GM23338 (cell line): ENCODE measurements at regions not wholly inside any gene's neighbourhood (a gene's known extent, or its start where the extent isn't known, plus 50 kb on each side); places are given as distances from the start of the nearest gene placed in this dataset.

Experiments used
- ATAC-seq: fragments of 200-7000 bp; cut with Tn5 transposase; 3 replicates; pipeline ENCODE4 v1.9.1; 2020
- DNase-seq: peaks from one replicate; pipeline ENCODE4 v3.0.0-alpha.2; 2015; ENCODE audit warnings: low spot score
- H2AFZ ChIP-seq: fragments of 200-600 bp; sonication (generic); 2 replicates; pipeline ENCODE4 v1.8.0; 2016; ENCODE audit warnings: antibody characterized with exemption, mild to moderate bottlenecking, moderate library complexity
- H3F3A ChIP-seq: fragments of 200-600 bp; sonication (generic); replicated peaks from 2 replicates; pipeline ENCODE4 v1.8.0; 2017; ENCODE audit warnings: antibody characterized with exemption, mixed run types, low read depth
- H3K27ac ChIP-seq: fragments of 200-600 bp; sonication (generic); 2 replicates; pipeline ENCODE4 v1.6.1; 2016; ENCODE audit warnings: low read depth
- H3K27me3 ChIP-seq: fragments of 200-600 bp; sonication (generic); 2 replicates; pipeline ENCODE4 v1.8.0; 2016; ENCODE audit warnings: mild to moderate bottlenecking, mixed run types, moderate library complexity; ENCODE audit not compliant: insufficient read depth
- H3K36me3 ChIP-seq: fragments of 200-600 bp; sonication (generic); 2 replicates; pipeline ENCODE4 v1.8.0; 2016; ENCODE audit warnings: mild to moderate bottlenecking; ENCODE audit not compliant: insufficient read depth
- H3K4me1 ChIP-seq: fragments of 200-600 bp; sonication (generic); 2 replicates; pipeline ENCODE4 v1.8.0; 2016; ENCODE audit warnings: mild to moderate bottlenecking, moderate library complexity; ENCODE audit not compliant: insufficient read depth
- H3K4me2 ChIP-seq: fragments of 200-600 bp; sonication (generic); 2 replicates; pipeline ENCODE4 v1.7.1; 2017; ENCODE audit warnings: mixed run types
- H3K4me3 ChIP-seq: fragments of 200-600 bp; sonication (generic); 2 replicates; pipeline ENCODE4 v1.6.1; 2016; ENCODE audit warnings: mixed run types
- H3K79me2 ChIP-seq: fragments of 200-600 bp; sonication (generic); replicated peaks from 2 replicates; pipeline ENCODE4 v1.8.0; 2017; ENCODE audit warnings: mild to moderate bottlenecking; ENCODE audit not compliant: insufficient read depth
- H3K9me2 ChIP-seq: fragments of 200-600 bp; sonication (generic); 2 replicates; pipeline ENCODE4 v1.8.0; 2017; ENCODE audit not compliant: insufficient read depth
- H4K20me1 ChIP-seq: fragments of 200-600 bp; sonication (generic); replicated peaks from 2 replicates; pipeline ENCODE4 v1.8.0; 2017; ENCODE audit warnings: mild to moderate bottlenecking; ENCODE audit not compliant: insufficient read depth
- H3K27ac Mint-ChIP-seq: 2 replicates; pipeline ENCODE4 v1.8.0; 2020; ENCODE audit warnings: inconsistent platforms, mild to moderate bottlenecking, moderate library complexity, mixed read lengths
- H3K27me3 Mint-ChIP-seq: 3 replicates; pipeline ENCODE4 v1.8.0; 2022; ENCODE audit warnings: low read depth, mild to moderate bottlenecking, moderate library complexity, mixed read lengths, inconsistent platforms; ENCODE audit not compliant: insufficient read depth, poor library complexity
- H3K36me3 Mint-ChIP-seq: 3 replicates; pipeline ENCODE4 v1.8.0; 2021; ENCODE audit warnings: low read depth, mild to moderate bottlenecking, inconsistent platforms, moderate library complexity, mixed read lengths
- H3K4me1 Mint-ChIP-seq: 3 replicates; pipeline ENCODE4 v1.8.0; 2020; ENCODE audit warnings: mild to moderate bottlenecking, inconsistent platforms, mixed read lengths
- H3K4me3 Mint-ChIP-seq: 3 replicates; pipeline ENCODE4 v1.8.0; 2021; ENCODE audit warnings: moderate library complexity, mild to moderate bottlenecking, inconsistent platforms, mixed read lengths
- H3K9me3 Mint-ChIP-seq: 3 replicates; pipeline ENCODE4 v1.8.0; 2020; ENCODE audit warnings: moderate library complexity, mild to moderate bottlenecking, inconsistent platforms, mixed read lengths
- EZH2 ChIP-seq: fragments of 200-600 bp; sonication (generic); IDR thresholded peaks from one replicate; pipeline ENCODE4 v1.8.0; 2017; ENCODE audit warnings: antibody characterized with exemption, mild to moderate bottlenecking, low read depth; ENCODE audit not compliant: unreplicated experiment
- POLR2AphosphoS5 ChIP-seq: IDR thresholded peaks from 2 replicates; pipeline ENCODE4 v1.6.1; 2016; ENCODE audit warnings: antibody characterized with exemption, low read depth
- STAT1 ChIP-seq: IDR thresholded peaks from one replicate; pipeline ENCODE4 v1.6.1; 2016; ENCODE audit warnings: antibody characterized with exemption; ENCODE audit not compliant: unreplicated experiment
- ZNF331 ChIP-seq: fragments of 250-450 bp; sonication (Bioruptor Pico); IDR thresholded peaks from 2 replicates; pipeline ENCODE4 v1.5.0; 2020; ENCODE audit warnings: low read depth, mild to moderate bottlenecking, moderate library complexity
- TF ChIP-seq, protein P1 (sequence below): IDR thresholded peaks from 2 replicates; pipeline ENCODE4 v1.6.1; 2016; ENCODE audit warnings: antibody characterized with exemption
- TF ChIP-seq, protein P2 (sequence below): IDR thresholded peaks from one replicate; pipeline ENCODE4 v1.6.1; 2018; ENCODE audit warnings: antibody characterized with exemption; ENCODE audit not compliant: unreplicated experiment

DNA sequence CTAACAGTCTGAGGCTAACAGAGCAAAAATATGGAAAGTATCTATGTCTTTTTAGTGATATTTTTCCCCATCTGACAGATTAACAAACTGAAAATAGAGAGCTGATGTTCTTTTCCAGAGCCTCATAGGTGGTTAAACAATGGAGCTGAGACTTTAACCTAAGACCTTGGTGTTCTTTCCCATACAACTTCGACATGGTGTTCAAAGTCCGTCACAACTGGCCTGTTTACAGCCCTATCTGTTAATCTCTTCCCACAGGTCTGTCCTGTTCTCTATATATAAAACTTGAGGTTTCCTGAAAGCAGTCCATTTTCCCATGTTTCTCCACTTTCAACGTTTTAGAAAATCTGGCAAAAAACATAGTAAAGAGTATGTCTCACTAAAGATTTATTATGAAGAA lies 395.7 kb downstream of the BRINP2 start:
- Mint-ChIP-seq H3K4me1 (peaks cover 9% of the 10 kb centered on the region; the same call in 2 of the 3 replicates), H3K36me3 (no peaks in the 10 kb centered on the region), H3K27ac (no peak overlapping the region), H3K27me3 (no peaks in the 10 kb centered on the region), H3K9me3 (no peaks in the 10 kb centered on the region; the same call in 2 of the 3 replicates), H3K4me3 (no peak overlapping the region)
- no peaks in the 10 kb centered on the region for H3F3A ChIP-seq
- no peak overlapping the region for H3K4me3 ChIP-seq
- H3K36me3 ChIP-seq, result no peaks in the 10 kb centered on the region
- no peak overlapping the region for H3K27ac ChIP-seq
- H3K4me1 ChIP-seq, result no peaks in the 10 kb centered on the region
- no peak for ATAC-seq
- no peaks in the 10 kb centered on the region for H3K79me2 ChIP-seq
- H3K27me3 ChIP-seq, result no peaks in the 10 kb centered on the region
- H2AFZ ChIP-seq, result no peak overlapping the region
- no peak overlapping the region for H3K4me2 ChIP-seq
- TF ChIP-seq, protein P1, sequence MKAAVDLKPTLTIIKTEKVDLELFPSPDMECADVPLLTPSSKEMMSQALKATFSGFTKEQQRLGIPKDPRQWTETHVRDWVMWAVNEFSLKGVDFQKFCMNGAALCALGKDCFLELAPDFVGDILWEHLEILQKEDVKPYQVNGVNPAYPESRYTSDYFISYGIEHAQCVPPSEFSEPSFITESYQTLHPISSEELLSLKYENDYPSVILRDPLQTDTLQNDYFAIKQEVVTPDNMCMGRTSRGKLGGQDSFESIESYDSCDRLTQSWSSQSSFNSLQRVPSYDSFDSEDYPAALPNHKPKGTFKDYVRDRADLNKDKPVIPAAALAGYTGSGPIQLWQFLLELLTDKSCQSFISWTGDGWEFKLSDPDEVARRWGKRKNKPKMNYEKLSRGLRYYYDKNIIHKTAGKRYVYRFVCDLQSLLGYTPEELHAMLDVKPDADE, result no peak
- TF ChIP-seq EZH2, result no peak
- no peak for TF ChIP-seq POLR2AphosphoS5
- TF ChIP-seq, protein P2, sequence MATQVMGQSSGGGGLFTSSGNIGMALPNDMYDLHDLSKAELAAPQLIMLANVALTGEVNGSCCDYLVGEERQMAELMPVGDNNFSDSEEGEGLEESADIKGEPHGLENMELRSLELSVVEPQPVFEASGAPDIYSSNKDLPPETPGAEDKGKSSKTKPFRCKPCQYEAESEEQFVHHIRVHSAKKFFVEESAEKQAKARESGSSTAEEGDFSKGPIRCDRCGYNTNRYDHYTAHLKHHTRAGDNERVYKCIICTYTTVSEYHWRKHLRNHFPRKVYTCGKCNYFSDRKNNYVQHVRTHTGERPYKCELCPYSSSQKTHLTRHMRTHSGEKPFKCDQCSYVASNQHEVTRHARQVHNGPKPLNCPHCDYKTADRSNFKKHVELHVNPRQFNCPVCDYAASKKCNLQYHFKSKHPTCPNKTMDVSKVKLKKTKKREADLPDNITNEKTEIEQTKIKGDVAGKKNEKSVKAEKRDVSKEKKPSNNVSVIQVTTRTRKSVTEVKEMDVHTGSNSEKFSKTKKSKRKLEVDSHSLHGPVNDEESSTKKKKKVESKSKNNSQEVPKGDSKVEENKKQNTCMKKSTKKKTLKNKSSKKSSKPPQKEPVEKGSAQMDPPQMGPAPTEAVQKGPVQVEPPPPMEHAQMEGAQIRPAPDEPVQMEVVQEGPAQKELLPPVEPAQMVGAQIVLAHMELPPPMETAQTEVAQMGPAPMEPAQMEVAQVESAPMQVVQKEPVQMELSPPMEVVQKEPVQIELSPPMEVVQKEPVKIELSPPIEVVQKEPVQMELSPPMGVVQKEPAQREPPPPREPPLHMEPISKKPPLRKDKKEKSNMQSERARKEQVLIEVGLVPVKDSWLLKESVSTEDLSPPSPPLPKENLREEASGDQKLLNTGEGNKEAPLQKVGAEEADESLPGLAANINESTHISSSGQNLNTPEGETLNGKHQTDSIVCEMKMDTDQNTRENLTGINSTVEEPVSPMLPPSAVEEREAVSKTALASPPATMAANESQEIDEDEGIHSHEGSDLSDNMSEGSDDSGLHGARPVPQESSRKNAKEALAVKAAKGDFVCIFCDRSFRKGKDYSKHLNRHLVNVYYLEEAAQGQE, result no peak
- TF ChIP-seq ZNF331 (CRISPR knock-in tag), result no peak
- no peak for TF ChIP-seq STAT1
- H4K20me1 ChIP-seq, result no peaks in the 10 kb centered on the region
- no peak for DNase-seq
- H3K9me2 ChIP-seq, result no peaks in the 10 kb centered on the region

DNA sequence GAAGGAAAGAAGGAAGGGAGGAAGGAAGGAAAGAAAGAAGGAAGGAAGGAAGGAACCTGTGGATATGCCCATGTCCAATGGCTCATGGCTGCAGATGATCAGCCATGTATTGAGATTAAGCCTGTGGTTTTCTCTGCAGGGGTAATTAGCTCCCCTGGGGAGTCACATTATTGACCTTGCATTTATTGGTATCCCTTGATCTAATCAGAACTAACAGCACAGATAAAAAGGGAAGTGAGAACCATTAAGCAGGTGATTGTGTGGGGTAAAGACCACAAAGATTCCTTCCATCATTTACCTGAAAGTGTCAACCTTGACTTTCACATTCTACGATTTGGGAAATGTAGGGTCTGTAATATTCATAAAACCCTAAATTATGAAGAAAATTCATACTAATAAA lies 390.7 kb downstream of the BRINP2 start:
- Histone ChIP-seq H3F3A (no peaks in the 10 kb centered on the region), H3K4me3 (no peak overlapping the region), H3K4me2 (no peak overlapping the region), H3K27me3 (no peaks in the 10 kb centered on the region), H3K9me2 (0 out of 2 replicates have a peak, but pooled peaks cover 7% of the 10 kb centered on the region), H3K79me2 (no peaks in the 10 kb centered on the region), H2AFZ (no peak overlapping the region), H3K4me1 (no peaks in the 10 kb centered on the region), H3K36me3 (no peaks in the 10 kb centered on the region), H3K27ac (no peak overlapping the region), H4K20me1 (no peaks in the 10 kb centered on the region)
- Mint-ChIP-seq H3K27me3 (peaks cover 2% of the 10 kb centered on the region), H3K27ac (no peak overlapping the region), H3K4me1 (no peaks in the 10 kb centered on the region), H3K36me3 (0 out of 3 replicates have a peak, but pooled peaks cover 2% of the 10 kb centered on the region), H3K9me3 (peaks cover 4% of the 10 kb centered on the region; the same call in 1 of the 3 replicates), H3K4me3 (no peak overlapping the region)
- DNase-seq (no peak), ATAC-seq (no peak)
- no peak for TF ChIP-seq POLR2AphosphoS5
- no peak for TF ChIP-seq EZH2
